CD4-positive, alpha-beta T cell treated with Interleukin-17A for 4 hours (primary cell): ENCODE measurements at regions not wholly inside any gene's neighbourhood (a gene's known extent, or its start where the extent isn't known, plus 50 kb on each side); places are given as distances from the start of the nearest gene placed in this dataset.

ENCODE experiments used
- DNase-seq: peaks from one replicate; pipeline ENCODE4 v3.0.0-alpha.2; 2020; ENCODE audit warnings: mixed read lengths

- no peak for DNase-seq
These were observed 280.4 kb downstream of the GALC start for GRCh38 chr14:87712396-87713090.

DNA sequence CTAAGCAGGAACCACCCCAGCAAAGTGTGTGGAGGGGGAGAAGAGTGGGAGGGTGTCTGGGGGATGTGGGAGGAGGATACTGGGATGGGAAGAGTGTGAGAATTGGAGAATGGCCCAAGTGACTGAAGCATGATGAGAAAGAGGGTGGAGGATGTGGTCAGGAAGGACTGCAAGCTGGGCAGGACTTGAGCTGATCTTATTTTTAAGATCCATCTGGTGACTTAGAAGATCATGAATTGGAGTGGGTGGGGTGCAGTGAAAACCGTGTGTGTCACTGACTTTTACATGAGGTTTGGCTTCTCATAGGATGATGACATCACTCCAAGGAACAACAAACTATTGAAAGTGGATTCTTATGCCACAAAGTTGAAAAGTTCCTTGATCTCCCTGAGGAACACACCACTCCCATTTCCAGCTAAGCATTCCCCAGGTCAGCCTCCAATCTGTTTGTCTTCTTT, 287.5 kb downstream of the GALC start:
- DNase-seq = no peak

DNA sequence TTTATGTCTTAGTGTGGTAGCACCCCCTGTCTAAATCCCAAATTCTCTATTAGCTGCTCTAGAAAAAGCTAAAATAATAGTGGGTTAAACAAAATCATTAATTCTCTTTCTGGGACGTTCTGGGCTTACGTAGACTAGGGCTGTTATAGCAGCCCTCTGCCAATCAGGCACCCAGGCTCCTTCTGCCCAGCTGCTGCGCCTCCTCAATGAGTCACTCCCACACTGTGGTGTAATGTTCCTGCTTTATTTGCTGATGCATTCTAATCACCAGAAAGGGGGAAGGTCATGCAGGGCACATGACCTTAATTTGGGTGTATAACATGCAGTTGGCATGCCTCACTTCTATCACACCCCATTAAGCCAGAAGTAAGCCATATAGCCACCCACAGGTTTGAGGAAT, 294.5 kb downstream of the GALC start:
- DNase-seq = no peak

DNA sequence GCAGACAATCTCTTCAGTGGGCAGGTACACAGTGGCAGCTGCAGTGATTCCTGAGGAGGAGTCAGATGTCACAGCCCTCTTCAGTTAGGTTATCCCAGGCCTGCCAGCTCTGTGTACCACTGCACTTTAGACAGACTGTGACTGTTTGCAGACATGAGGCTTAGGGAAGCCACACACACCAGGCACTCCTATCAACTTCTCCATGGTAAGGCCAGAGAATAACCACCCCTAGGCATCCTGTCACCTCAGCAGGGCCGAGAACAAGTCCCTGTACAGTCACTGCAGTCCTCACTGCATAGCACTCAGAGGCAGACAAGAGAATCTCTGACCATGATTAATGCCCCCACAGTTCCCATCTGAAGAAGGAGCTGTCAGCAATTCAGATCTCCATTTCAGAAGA, 296.5 kb downstream of the GALC start:
- no peak for DNase-seq

DNA sequence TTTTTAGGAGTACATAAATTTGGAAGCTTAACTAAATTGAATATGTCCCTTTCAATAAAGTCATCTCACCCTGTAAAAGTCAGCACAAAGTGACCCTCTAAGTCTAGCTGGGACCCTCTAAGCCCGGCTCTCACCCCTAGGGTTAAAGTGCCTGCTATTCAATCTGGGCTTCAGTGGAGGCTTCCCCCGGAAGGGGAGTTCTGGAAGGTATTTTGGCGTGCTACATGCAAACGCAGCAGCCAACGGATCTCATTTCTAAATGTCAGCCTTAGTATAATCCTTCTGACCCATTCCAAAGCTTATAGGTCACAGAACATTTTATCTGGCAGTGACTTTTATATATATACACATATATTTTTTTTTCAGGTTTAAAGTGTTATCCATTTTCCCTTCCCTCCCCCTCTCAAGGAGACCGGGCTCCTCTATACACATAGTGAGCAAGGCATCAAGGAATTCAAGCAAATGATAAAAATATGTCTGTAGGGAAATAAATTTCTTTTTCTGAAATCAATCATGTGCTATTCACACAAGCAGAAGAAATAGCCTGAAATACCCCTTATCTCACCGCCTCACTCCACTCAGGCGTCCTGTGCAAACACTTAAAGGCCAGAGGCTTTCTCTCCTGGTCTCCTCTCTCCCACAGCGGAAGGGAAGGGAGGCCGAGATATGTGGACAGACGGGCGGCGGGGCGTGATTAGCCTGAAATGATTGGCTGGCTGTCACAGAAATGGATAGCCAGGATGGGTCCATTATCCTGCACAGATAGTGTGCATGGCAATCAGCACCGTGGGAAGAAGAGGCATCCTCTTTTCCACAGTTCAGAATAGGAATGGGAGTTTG, 301.7 kb downstream of the GALC start:
- no peak for DNase-seq

DNA sequence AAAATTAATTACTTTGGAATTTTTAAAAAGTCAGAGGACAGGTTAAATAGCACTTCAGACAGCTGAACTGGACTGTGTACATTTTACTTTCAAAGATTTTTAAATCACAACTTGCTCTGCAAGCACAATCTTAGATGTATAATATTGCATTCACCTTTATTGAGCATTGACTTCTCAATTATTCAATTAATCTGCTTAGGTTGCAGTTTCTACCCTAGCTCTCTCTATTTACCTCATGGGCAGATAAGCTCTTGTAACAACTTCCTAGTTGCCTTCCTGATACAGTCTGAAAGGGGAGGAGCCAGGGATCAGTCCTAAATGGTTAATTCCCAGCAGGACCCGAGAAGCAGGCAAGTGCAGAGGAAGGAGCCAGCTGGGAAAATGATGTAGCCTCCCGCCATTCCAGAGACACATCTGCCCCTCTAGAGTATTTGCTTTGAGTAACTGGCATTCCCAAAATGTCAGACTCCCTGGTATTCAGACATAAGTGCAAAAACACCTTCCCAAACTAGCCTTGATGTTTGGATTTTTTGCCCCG, 302.8 kb downstream of the GALC start:
- DNase-seq = no peak

DNA sequence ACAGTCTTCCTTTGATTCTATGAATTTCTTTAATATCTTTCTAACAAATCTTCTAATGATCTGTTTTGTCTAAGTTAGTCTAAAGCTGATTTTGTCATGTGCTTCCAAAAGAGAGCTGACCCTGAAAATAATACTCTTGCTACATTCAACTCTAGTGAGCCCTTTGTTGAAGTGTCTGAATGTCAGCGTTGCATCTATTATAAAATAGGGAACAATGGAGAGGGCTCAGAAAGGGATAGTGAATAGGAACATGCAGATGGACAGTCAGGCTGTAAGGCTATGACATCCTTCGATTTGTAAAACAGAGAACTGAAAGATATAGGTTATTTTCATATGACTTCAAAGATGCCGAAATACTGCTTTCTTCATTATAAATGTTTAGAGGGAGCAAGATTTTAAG, 304.5 kb downstream of the GALC start:
- no peak for DNase-seq

- DNase-seq = no peak
These were observed 305.6 kb downstream of the GALC start for GRCh38 chr14:87687420-87687819.

DNA sequence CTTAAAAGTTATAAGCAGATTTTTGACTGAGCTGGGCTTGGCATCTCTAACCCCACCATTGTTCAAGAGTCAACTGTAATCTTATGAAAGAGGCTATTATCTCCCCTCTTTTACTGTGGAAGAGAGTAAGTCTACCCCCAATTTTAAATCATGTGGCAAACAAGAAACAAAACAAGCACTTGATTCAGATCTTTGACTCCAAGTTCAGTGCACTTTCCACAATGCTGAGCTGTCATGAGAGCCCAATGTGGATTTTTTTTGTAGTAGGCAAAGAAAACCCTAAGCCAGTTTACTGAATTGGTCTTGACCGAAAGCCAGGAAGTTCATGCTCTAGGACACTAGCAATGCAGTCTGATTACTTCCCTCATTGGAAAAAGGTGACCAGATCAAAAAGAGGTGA, 306.2 kb downstream of the GALC start:
- DNase-seq = no peak

DNA sequence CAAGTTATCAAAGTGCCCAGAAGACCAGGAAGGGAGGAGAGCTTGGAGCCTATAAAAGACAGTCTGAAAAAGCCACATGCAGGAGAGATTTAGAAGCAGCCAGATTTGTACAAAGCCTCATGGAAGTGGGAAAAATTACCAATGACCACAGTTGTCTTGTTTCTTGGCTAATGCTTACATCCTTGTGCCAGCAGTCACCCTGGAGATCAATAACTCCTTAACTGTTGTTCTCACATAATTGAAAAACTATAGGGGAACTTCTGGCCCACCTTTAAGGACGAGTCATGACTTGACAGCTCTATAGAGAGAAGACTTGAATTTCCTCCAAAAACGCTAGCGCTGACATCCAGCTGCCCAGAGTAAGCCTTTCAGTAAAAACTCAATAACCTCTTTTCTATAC, 313.1 kb downstream of the GALC start:
- no peak for DNase-seq

DNA sequence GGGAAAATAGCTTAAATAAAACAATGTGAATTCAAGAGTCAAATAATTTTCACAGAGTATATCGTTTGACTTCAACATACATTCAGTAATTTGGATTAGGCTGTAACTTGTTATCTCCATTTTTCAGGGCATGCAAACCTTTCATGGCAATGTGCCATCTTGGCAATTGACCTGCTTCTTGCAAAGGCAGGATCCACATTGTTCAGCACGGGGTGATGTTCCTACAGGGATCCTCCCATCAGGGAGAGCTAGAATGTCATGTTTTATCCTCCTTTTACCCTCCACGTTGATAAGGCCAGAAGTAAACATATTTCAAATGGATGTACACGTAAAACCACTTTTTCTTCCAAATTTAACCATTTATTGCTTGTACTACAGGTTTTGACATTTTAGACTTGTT, 314.4 kb downstream of the GALC start:
- no peak for DNase-seq

GRCh38 chr14:87676814-87677437, 316.1 kb downstream of the GALC start:
- DNase-seq = no peak

DNA sequence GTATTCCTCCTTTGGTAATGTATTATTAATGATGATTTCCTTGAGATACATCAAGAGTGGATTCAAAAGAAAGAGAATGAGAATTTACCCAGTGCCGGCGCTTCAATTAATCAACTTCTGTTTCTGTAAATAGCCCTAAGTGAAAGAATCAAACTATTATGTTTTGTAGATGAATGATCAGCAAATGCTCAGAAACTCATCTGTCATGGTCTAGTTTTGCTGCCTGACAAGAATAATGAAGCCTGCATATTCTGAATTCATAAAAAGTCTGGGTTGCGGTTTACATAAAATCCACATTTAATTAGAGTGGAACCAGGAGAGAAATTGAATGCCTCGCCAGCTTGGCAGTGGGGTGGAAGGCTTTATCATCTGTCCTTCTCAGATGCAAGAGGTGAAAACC, 325.3 kb downstream of the GALC start:
- no peak for DNase-seq

DNA sequence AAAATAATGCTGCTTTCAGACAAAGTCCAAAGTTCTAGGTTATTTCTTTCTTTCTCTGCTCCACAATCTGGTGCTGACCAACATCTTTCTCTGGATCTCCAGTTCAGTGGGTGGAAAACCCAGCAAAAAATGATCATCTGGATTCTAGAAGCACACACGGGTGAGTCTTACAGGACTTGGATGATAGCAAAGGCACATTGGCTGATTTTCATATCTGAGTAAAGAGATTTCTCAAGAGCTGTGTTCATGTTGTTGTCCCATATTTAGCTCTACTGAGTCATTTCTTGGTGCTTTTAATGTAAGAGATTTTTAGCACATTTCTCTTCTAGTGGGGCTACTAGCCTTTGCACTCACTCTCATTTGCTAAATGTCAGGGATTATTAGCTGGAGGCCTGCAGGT, 336.7 kb downstream of the GALC start:
- no peak for DNase-seq

GRCh38 chr14:87652278-87652677, 340.7 kb downstream of the GALC start:
- no peak for DNase-seq

DNA sequence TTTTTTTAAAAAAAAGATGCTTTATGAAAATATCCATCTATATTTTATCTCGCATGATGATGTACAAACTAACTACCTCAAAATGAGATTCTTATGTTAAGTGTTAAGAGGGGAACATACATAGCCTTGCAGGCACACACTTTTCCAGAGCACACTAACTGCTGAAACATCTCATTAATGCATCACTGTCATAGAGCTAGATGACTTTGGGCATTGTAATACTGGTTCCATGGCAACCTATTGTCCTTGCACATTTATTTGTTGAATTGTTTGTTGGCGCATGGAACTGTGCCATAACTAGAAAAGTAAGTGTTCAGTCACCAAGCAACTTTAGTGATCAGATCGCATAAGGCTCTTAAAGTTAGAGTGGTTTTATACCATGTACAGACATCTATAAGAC, 348.3 kb downstream of the GALC start:
- no peak for DNase-seq

DNA sequence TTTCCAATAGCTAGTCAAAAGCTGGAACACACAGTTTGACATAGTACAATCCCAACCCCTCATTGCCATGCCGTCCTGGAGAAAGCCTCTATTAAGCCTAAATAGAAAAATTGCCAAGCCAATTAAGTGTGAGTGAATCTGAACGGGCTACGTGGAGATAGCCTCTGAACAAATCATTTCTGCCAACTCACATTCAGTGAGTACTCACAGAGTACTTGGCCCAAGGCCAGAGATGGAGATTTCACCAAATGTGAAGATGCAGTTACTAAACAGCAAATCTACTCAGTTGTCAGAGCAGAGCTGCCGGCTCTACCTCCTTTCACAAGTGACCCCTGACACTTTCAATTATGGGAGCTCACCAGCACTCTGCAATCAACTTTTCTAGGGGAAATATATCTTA, 350.0 kb downstream of the GALC start:
- no peak for DNase-seq

DNA sequence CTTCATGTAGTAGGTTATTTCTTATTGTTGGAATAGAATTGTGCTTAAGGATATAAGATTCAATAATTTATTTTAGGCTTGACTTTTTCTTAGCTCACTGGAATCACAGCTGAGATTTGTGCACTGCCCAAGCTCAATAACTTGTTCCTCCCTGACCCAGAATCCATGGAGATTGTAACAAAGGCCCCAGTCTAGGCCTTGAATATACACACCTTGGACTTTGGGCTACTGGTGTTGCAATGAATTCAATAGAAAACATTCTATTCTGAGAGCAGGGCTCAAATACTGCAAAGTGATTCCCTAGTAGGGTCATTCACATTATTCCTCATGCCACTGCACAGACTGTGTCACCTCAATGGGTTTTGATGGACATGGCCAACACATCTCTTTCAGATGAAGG, 352.4 kb downstream of the GALC start:
- no peak for DNase-seq

DNA sequence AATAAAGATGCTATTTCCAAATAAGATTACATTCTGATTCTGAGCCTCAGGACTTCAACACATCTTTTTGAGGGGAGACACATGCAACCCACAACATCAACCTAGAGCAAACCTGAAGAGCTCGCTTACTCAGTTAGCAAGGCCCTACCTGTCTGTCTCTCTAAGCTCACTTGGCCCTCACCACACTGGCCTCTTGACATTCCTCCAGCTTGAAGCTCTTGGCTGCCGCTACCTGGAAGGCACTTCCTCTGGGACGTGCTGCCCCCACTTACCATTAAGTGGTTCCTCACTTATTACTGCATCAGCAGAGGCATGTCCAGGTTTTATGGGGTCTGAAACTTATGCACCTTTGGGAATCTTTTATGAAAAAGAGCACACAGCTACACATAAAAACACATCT, 354.8 kb downstream of the GALC start:
- no peak for DNase-seq

DNA sequence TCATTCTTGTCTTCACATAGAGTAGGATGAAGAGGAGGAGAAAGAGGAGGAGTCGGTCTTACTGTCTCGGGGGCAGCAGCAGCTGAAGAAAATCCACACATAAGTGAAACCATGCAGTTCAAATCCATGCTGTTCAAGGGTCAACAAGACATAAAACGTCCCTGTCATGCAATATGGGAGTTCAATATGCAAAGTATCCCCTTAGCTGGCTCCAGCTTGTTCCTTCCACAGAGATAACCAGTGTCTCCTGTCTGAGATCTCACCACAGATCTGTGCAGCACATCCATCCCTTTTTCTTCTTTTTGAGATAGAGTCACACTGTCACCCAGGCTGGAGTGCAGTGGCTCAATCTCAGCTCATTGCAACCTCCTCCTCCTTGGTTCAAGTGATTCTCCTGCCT, 357.5 kb downstream of the GALC start:
- no peak for DNase-seq

- DNase-seq = no peak
These were observed 360.2 kb downstream of the GALC start for GRCh38 chr14:87632796-87633195.

DNA sequence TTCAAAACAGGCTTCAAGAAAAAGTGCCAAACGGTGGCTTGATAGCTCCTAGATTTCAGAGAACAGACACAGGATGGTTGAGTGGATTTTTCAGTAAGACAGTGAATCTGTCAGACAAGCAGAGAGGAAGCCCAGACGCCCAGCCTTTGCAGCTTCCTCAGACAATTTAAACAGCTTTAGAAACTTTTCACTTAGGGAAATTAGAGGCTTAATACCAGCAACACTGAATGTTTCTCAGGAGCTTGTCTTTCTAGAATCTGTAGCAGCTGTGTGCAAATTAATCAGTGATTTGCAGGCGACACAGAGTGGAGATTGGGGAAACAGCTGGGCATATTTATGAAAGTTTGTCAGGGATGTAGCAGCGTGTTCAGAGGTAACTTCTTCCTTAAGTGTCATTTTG, 362.1 kb downstream of the GALC start:
- DNase-seq = no peak

DNA sequence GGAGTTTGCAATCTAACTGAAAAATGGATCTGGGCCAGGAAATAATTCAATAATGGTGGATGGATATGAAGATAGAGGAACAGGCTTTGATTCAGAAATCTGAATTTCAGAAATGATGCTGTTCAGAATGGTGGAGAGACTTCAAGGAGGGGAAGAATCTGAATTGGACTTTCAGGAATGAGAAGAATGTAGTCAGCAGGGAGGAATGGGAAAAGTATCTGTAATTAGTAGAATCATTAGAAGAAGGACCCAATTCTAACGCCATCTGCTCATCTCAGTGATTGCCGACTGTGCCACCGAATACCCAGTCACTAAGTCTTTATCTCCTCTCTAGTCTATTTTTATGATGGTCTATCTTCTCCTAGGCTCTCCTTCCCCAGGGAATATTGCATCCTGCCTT, 363.2 kb downstream of the GALC start:
- DNase-seq = no peak

DNA sequence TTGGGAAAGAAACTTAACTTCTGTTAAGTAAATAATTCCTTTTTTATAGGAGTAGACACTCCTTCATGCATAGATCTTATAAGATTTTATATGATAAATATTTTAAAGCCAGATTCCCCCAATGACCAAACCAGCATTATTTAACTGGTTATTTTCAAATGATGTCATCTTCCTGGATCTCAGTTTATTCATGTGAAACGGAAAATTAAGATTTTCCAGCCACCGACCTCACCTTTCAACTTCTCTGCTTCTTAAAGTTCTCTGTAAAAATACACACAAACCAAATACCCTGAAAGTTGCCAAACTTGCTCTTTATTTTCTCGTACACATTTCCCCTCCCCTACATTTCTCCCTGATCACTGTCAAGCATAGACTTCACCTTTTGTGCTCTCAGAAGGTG, 364.2 kb downstream of the GALC start:
- DNase-seq = no peak
